GM10266 (cell line): ENCODE measurements at regions not wholly inside any gene's neighbourhood (a gene's known extent, or its start where the extent isn't known, plus 50 kb on each side); places are given as distances from the start of the nearest gene placed in this dataset.
"Not testable (repeated sequence)": the region's sequence is repeated elsewhere in the genome, so short reads cannot be mapped to it uniquely, and the experiment has no call there.

Experiments used
- DNase-seq: peaks from one replicate; pipeline ENCODE4 v3.0.0; 2012; ENCODE audit errors: extremely low spot score
- TF ChIP-seq, protein P1 (sequence below): IDR thresholded peaks from 2 replicates; pipeline ENCODE4 v1.5.1; 2012; ENCODE audit warnings: mild to moderate bottlenecking, low read depth; ENCODE audit not compliant: control insufficient read depth, insufficient read depth; ENCODE audit errors: missing control alignments

DNA sequence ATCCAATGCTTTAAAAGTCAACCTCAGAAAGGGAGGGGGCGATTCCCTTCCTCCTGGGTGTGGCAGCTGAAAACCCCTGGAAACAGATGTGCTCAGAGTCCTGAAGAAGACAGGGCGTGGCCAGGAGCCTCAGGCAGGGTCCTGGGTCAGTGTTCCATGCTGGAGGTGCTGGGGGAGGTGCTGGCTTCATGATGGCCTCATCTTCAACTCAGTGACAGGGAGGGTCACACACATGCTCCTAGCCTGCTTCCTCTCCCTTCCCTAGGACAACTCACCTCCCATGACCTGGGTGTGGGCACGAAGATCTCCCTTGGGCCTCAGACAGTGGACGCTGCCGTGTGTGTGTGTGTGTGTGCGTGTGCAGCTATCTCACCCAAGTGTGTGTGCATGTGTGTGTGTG, 245.6 kb upstream of the B3GAT1 start:
- no peak for DNase-seq

GRCh38 chr11:134656861-134657540, 245.0 kb upstream of the B3GAT1 start:
- DNase-seq = no peak
- TF ChIP-seq, protein P1, sequence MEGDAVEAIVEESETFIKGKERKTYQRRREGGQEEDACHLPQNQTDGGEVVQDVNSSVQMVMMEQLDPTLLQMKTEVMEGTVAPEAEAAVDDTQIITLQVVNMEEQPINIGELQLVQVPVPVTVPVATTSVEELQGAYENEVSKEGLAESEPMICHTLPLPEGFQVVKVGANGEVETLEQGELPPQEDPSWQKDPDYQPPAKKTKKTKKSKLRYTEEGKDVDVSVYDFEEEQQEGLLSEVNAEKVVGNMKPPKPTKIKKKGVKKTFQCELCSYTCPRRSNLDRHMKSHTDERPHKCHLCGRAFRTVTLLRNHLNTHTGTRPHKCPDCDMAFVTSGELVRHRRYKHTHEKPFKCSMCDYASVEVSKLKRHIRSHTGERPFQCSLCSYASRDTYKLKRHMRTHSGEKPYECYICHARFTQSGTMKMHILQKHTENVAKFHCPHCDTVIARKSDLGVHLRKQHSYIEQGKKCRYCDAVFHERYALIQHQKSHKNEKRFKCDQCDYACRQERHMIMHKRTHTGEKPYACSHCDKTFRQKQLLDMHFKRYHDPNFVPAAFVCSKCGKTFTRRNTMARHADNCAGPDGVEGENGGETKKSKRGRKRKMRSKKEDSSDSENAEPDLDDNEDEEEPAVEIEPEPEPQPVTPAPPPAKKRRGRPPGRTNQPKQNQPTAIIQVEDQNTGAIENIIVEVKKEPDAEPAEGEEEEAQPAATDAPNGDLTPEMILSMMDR = no peak

More for the DNA sequence above, 245.6 kb upstream of the B3GAT1 start:
- TF ChIP-seq, protein P1 = no peak

GRCh38 chr11:134656086-134656840, 244.2 kb upstream of the B3GAT1 start:
- DNase-seq = not testable (repeated sequence)

- TF ChIP-seq, protein P1 = no peak
These were observed 243.3 kb upstream of the B3GAT1 start for GRCh38 chr11:134655189-134655989.

GRCh38 chr11:134654161-134654915, 242.3 kb upstream of the B3GAT1 start:
- no peak for DNase-seq
- TF ChIP-seq, protein P1 = no peak

More at GRCh38 chr11:134655189-134655989, 243.3 kb upstream of the B3GAT1 start:
- no peak for DNase-seq

DNA sequence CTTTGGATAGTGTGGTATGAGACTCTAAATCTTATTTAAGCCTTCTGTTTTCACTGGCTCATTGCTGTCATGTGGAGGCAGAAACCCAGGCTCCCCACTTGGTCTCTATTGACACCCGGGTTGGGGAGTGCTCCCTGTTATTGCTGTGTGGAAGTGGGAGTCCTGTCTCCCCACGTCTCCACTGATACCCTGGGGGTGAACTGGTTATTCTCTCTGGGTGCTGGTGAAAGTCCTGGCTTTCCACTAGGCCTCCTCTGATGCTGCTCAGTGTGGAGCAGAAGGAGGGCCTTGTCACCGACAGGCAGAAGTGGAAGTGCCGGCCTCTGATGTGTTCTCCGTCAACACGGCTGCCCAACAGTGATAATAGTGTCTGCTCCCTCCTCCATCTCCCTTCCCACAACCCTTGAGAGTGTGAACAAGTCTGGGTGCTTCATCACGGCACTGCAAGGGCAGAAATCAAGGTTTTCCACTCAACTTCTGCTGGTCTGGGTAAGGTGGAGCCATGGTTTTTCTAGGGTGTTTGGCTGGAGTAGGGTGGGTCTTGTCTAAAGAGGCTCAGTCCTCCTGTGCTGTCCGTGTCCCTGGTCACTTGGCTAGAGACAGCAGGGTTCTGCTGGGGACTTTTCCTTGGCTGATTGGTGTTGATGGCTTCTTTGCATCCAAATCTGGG, 240.7 kb upstream of the B3GAT1 start:
- no peak for DNase-seq
- TF ChIP-seq, protein P1 = no peak
